A549 (cell line): ENCODE measurements at regions not wholly inside any gene's neighbourhood (a gene's known extent, or its start where the extent isn't known, plus 50 kb on each side); places are given as distances from the start of the nearest gene placed in this dataset.
A peak's percentile ranks its signal among the peaks of the same experiment; 100 is the strongest.

Experiments
- ATAC-seq, 2 experiments: fragments of 200-7000 bp in 1 of 2; fragments of >200 bp in 1 of 2; cut with Nextera tagmentation in 1 of 2; cut with Tn5 transposase in 1 of 2; 3 replicates each; pipeline versions ENCODE4 v1.8.0 to v1.9.1; 2018 to 2020; ENCODE audit warnings: mild to moderate bottlenecking in 1 of 2, moderate library complexity in 1 of 2
- CTCF ChIA-PET: fragments of 300-600 bp; sonication (Branson Sonifier 250); formaldehyde crosslinking; extraction: SDS; loops from one replicate; lab custom pipeline; 2021; ENCODE audit warnings: antibody characterized with exemption, inconsistent platforms; lab: Yijun Ruan, JAX
- POLR2A ChIA-PET: fragments of 350-600 bp; formaldehyde crosslinking; extraction: SDS; loops from one replicate; lab custom pipeline; 2021; ENCODE audit warnings: antibody characterized with exemption, inconsistent platforms; lab: Yijun Ruan, JAX
- DNase-seq, 2 experiments: peaks; one replicate each; pipeline versions ENCODE4 v3.0.0 to v3.0.0-alpha.2; 2011 to 2016; ENCODE audit warnings: low read depth in 1 of 2, low spot score in 1 of 2
- FAIRE-seq: peaks from 2 replicates; lab custom pipeline; 2011; peaks lifted over from hg19 to GRCh38; lab: Jason Lieb, UNC
- H3K27ac ChIP-seq, 2 experiments: fragments of >200 bp; sonication (Bioruptor Twin); formaldehyde crosslinking; 3 replicates each; pipeline ENCODE4 v1.5.1; 2016 to 2017
- H3K4me1 ChIP-seq: fragments of >200 bp; sonication (Bioruptor Twin); formaldehyde crosslinking; 3 replicates; pipeline ENCODE4 v1.6.1; 2016
- H3K4me2 ChIP-seq: fragments of >200 bp; sonication (Bioruptor Twin); formaldehyde crosslinking; 3 replicates; pipeline ENCODE4 v1.6.1; 2016
- H3K4me3 ChIP-seq: fragments of >200 bp; sonication (Bioruptor Twin); formaldehyde crosslinking; 3 replicates; pipeline ENCODE4 v1.5.1; 2016
- H3K9me3 ChIP-seq: fragments of >200 bp; sonication (Bioruptor Twin); formaldehyde crosslinking; 3 replicates; pipeline ENCODE4 v1.6.1; 2016
- BHLHE40 ChIP-seq: IDR thresholded peaks from 2 replicates; pipeline ENCODE4 v1.6.1; 2012; ENCODE audit warnings: low read depth, low read length, inconsistent platforms
- CEBPB ChIP-seq, 2 experiments: fragments of >200 bp in 1 of 2; sonication (Bioruptor Twin) in 1 of 2; formaldehyde crosslinking in 1 of 2; IDR thresholded peaks; 2 replicates each; pipeline ENCODE4 v1.6.1; 2012 to 2016
- E2F6 ChIP-seq: IDR thresholded peaks from 2 replicates; pipeline ENCODE4 v1.6.1; 2012; ENCODE audit warnings: low read depth, borderline replicate concordance
- EHMT2 ChIP-seq: fragments of 200-600 bp; sonication (generic); IDR thresholded peaks from 2 replicates; pipeline ENCODE4 v1.6.1; 2016; ENCODE audit warnings: antibody characterized with exemption, low read depth, mild to moderate bottlenecking, moderate library complexity
- ELK1 ChIP-seq: fragments of 150-350 bp; IDR thresholded peaks from 2 replicates; pipeline ENCODE4 v1.6.1; 2014; ENCODE audit warnings: low read depth, mild to moderate bottlenecking, low read length
- EP300 ChIP-seq, 2 experiments: fragments of >200 bp; sonication (Bioruptor Twin); formaldehyde crosslinking; IDR thresholded peaks; 2 replicates in 1 of 2; 3 replicates in 1 of 2; pipeline ENCODE4 v1.6.1; 2016 to 2017
- GATA3 ChIP-seq: IDR thresholded peaks from 2 replicates; pipeline ENCODE4 v1.6.1; 2012; ENCODE audit warnings: borderline replicate concordance
- HOXB5 ChIP-seq: fragments of 250-450 bp; sonication (Bioruptor Pico); IDR thresholded peaks from 2 replicates; pipeline ENCODE4 v1.5.0; 2020; ENCODE audit warnings: mild to moderate bottlenecking, moderate library complexity
- JUN ChIP-seq, 2 experiments: fragments of >200 bp; sonication (Bioruptor Twin); formaldehyde crosslinking; IDR thresholded peaks; 2 replicates in 1 of 2; 3 replicates in 1 of 2; pipeline ENCODE4 v1.6.1; 2016 to 2017
- PHF8 ChIP-seq: fragments of 200-600 bp; sonication (generic); IDR thresholded peaks from 2 replicates; pipeline ENCODE4 v1.6.1; 2016; ENCODE audit warnings: low read depth, mild to moderate bottlenecking, antibody characterized with exemption, moderate library complexity, borderline replicate concordance
- RCOR1 ChIP-seq: fragments of 150-350 bp; IDR thresholded peaks from 2 replicates; pipeline ENCODE4 v1.6.1; 2014; ENCODE audit warnings: antibody characterized with exemption, low read length, low read depth
- REST ChIP-seq: fragments of 200-600 bp; sonication (generic); IDR thresholded peaks from 2 replicates; pipeline ENCODE4 v1.6.1; 2016; ENCODE audit warnings: antibody characterized with exemption, mild to moderate bottlenecking, moderate library complexity
- RNF2 ChIP-seq: fragments of 200-600 bp; sonication (generic); IDR thresholded peaks from 2 replicates; pipeline ENCODE4 v1.6.1; 2016; ENCODE audit warnings: low read depth, mild to moderate bottlenecking, antibody characterized with exemption, moderate library complexity, borderline replicate concordance
- ZC3H11A ChIP-seq: fragments of 450-650 bp; IDR thresholded peaks from 2 replicates; pipeline ENCODE4 v1.6.1; 2014; ENCODE audit warnings: antibody characterized with exemption, mild to moderate bottlenecking
- ZSCAN20 ChIP-seq: fragments of 250-450 bp; sonication (Bioruptor Pico); IDR thresholded peaks from 2 replicates; pipeline ENCODE4 v1.8.0; 2022; ENCODE audit warnings: mild to moderate bottlenecking, moderate library complexity
- WGBS: methylation state at CpG from one replicate; pipeline ENCODE4 v1.1.6; 2017; ENCODE audit errors: missing lambda C conversion rate; 5-methylcytosine and 5-hydroxymethylcytosine counted together

GRCh38 chr12:107393043-107393717, 292.4 kb upstream of the PWP1 start:
- ATAC-seq: no peak
- WGBS: 94% methylated on average over 10 of the region's 10 CpGs
- TF ChIP-seq ELK1 (no peak), BHLHE40 (no peak), EP300 (IDR thresholded peaks at IDR 0.05) (no peak), RNF2 (no peak), EHMT2 (no peak), PHF8 (no peak), RCOR1 (no peak), GATA3 (no peak), JUN (IDR thresholded peaks at IDR 0.05) (no peak)

GRCh38 chr12:107394693-107395092, 290.9 kb upstream of the PWP1 start:
- ATAC-seq (no peak), FAIRE-seq (no peak), DNase-seq (no peak)
- no peak for TF ChIP-seq GATA3
- no peak for TF ChIP-seq REST
- TF ChIP-seq E2F6: no peak
- TF ChIP-seq ZSCAN20: no peak
- TF ChIP-seq RCOR1: no peak
- TF ChIP-seq HOXB5 (CRISPR knock-in tag): no peak
- no peak for TF ChIP-seq CEBPB (IDR thresholded peaks at IDR 0.05)
- no peak for TF ChIP-seq ZC3H11A
- TF ChIP-seq ELK1: no peak
- WGBS: 55% methylated on average over 3 of the region's 3 CpGs
- Histone ChIP-seq H3K9me3 (peaks cover 4% of the 10 kb centered on the region; the same call in 2 of the 3 replicates), H3K27ac (peak overlapping the region; percentile 85 to 88; a peak in 4 of 6 replicates), H3K4me1 (peaks cover 67% of the 10 kb centered on the region), H3K4me2 (no peak overlapping the region), H3K4me3 (no peak overlapping the region)
- ChIA-PET CTCF (interaction anchor here (0.6 to 2.3 kb wide), 5 partner anchors 10 to 292 kb away, joined by 3 to 10 read pairs (median 4); no protein-coding TSS in a partner anchor), POLR2A (no interaction called here)

More at GRCh38 chr12:107393043-107393717, 292.4 kb upstream of the PWP1 start:
- CTCF ChIA-PET: interaction anchor here (1.2 to 2.3 kb wide), 3 partner anchors 8 to 261 kb away, joined by 4 to 6 read pairs (median 5); no protein-coding TSS in a partner anchor
- peaks cover 10% of the 10 kb centered on the region; the same call in 2 of the 3 replicates for H3K9me3 ChIP-seq
- peak overlapping the region; percentile 9 to 64; a peak in 3 of 6 replicates for H3K27ac ChIP-seq
- DNase-seq (no peak), FAIRE-seq (no peak)
- POLR2A ChIA-PET: interaction anchor here (0.6 kb wide), 1 partner anchor 14 kb away, joined by 3 read pairs; no protein-coding TSS in a partner anchor
- peaks cover 54% of the 10 kb centered on the region for H3K4me1 ChIP-seq
- H3K4me2 ChIP-seq: 0 out of 3 replicates have a peak overlapping the region, but pooled peaks have one; percentile 0
- no peak overlapping the region for H3K4me3 ChIP-seq
